ENCODE measurements at regions not wholly inside any gene's neighbourhood (a gene's known extent, or its start where the extent isn't known, plus 50 kb on each side); places are given as distances from the start of the nearest gene placed in this dataset.
"Not testable (repeated sequence)": the region's sequence is repeated elsewhere in the genome, so short reads cannot be mapped to it uniquely, and the experiment has no call there.

DNA sequence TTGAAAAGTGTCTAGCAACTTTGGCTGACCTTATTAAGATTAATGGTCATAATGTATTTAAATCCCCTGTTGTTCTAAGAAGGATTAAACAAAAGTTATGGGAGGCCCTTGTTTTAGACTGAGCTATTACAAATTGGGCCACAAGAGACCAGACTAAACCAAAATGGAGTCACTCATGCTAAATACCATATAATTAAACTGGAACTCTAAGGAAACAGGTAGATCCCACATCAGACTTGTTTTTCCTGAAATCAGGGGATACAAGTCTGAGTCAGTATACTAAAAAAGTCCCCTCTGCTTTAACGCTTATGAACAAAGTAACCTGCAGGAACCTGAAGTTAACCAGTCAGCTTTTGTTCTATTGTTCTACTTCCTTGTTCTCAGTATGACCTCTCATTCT lies 305.9 kb upstream of the SGCG start:
- no peak for DNase-seq (ENCODE audit: low read depth)

DNA sequence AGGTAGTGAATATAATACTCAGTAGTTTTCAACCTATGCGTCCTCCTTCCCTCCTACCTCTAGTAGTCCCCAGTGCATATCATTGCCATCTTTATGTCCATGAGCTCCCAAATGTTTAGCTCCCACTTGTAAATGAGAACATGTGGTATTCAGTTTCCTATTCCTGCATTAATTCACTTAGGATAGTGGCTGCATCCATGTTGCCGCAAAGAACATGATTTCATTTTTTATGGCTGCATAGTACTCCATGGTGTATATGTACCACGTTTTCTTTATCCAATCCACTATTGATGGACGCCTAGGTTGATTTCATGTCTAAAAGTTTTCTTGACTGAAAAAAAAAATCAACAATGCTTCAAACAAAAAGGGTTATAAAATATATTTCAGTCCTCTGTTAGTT lies 303.4 kb upstream of the SGCG start:
- DNase-seq (ENCODE audit: low read depth): no peak

DNA sequence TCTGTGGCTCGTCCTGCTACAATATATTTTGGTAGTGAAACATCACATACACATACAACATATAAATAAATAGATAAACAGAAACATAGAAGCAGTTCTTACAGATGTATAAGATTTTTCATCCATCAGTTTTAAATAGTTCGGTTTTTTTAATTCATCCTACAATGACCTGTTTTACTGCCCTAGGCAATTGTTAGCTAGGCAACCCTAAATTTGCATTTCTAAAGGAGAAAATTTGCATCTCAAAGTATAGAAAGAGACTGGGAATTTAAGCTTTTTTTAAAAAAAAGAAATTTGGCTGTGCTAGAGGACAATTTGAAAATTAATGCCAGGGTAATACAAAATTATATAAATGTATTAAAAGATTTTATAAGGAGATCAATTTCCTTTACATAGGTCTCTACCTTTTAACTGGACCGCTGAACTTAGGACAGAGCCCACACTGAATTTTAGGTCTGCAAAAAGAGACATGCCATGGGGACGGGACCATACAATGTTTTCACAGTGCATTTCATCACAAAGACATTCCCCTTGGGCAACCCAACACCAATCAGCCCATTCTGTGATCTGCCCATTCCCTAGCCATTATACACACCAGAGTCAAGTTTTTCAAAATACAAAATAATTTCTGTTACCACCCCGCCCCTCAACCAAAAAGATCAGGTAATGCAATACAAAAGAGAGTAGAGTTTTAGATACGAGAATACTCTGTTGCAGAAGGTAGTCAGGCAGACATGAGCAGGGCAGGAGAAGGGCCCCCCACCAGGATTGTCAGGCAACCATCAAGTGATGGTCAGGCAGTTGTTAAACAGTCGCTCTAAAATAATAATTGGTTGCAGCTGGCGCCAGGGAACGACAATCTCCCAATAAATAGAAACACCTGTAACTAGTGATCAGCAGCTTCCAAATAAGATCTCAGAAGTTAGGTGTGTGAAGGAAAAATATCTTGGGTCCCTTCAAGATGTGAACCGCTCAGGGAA lies 299.7 kb upstream of the SGCG start:
- DNase-seq (ENCODE audit: low read depth): no peak

DNA sequence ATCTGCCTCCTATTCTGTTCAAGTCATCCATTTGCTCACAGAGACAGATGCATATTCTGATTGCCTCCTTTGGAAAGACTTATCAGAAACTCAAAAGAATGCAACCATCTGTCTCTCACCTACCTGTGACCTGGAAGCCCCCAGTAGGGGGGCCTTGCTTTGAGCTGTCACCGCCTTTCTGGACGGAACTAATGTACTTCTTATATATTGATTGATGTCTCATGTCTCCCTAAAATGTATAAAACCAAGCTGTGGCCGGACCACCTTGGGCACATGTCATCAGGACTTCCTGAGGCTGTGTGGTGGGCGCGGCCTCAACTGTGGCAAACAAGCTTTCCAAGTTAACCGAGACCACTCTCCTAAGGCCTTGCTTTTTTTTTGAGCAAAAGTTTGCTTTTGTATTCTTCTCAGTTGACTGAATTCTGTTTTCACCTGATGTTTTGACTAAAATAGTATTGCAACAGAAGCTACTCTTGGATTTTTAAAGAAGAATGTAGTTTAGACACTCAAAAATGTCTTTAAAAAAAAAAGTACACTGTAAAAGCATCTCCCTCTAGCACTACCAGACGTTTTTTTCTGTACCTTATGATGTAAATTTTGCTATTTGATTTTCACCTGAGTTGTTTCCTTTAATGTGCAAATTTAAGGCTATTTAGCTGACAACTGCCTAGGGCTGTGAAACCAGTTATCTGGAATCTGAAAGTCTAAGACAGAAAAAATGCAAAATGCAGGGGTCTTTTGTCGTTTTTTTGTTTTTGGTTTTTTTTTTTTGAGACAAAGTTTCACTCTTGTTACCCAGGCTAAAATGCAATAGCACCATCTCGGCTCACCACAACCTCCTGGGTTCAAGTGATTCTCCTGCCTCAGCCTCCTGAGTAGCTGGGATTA lies 298.8 kb upstream of the SGCG start:
- DNase-seq (ENCODE audit: low read depth): not testable (repeated sequence)

DNA sequence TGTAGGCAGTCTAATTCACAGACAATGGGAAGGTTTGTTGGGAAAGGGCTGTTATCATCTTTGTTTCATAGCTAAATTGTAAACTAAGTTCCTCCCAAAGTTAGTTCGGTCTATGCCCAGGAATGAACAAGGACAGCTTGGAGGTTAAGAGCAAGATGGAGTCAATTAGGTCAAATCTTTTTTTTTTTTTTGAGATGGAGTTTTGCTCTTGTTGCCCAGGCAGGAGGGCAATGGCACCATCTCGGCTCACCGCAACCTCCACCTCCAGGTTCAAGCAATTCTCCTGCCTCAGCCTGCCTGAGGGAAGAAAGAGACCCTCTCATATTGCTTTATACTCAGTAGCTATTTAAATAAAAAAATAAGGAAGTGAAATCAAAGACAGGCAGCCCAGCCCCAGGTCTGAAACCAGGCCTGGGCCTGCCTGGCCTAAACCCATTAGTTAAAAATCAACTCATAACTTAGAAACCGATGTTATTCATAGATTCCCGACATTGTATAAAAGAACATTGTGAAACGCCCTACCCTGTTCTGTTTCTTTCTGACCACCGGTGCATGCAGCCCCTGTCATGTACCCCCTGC lies 297.4 kb upstream of the SGCG start:
- no peak for DNase-seq (ENCODE audit: low read depth)

DNA sequence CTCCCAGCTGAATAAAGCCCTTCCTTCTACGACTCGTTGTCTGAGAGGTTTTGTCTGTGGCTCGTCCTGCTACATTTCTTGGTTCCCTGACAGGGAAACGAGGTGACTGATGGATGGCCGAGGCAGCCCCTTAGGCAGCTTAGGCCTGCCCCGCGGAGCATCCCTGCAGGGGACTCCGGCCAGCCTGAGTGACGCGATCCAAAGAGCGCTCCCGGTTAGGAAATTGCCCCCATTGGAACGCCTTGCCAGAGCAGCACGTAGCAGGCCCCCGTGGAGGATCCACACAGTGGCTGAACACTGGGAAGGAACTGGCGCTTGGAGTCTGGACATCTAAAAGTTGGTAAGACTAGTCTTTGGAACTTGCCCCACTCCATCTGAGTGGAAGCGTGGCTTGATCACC lies 296.8 kb upstream of the SGCG start:
- DNase-seq (ENCODE audit: low read depth): no peak

DNA sequence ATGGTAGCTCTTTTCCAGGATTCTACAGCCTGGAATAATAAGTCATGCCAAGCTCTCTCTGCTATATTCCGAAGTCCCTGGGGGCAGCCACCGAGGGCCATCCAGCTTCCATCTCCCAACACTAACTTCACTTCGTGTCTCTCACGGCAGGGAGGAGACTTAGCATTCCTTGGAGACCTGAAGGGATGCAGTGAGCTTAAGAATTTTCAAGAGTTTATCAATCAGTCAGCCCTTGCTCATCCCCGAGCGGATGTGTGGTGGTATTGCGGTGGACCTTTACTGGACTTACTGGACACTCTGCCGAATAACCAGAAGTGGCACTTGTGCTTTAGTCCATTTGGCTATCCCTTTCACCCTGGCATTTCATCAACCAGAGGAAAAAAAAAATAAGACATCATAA lies 294.7 kb upstream of the SGCG start:
- DNase-seq (ENCODE audit: low read depth): not testable (repeated sequence)

DNA sequence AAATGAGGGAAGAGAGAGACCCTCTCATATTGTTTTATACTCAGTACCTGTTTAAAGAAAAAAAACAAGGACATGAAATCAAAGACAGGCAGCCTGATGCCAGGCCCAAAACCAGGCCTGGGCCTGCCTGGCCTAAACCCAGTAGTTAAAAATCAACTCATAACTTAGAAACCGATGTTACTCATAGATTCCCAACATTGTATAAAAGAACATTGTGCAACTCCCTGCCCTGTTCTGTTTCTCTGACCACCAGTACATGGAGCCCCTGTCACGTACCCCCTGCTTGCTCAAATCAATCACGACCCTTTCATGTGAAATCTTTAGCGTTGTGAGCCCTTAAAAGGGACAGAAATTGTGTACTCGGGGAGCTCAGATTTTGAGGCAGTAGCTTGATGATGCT lies 291.4 kb upstream of the SGCG start:
- not testable (repeated sequence) for DNase-seq (ENCODE audit: low read depth)

DNA sequence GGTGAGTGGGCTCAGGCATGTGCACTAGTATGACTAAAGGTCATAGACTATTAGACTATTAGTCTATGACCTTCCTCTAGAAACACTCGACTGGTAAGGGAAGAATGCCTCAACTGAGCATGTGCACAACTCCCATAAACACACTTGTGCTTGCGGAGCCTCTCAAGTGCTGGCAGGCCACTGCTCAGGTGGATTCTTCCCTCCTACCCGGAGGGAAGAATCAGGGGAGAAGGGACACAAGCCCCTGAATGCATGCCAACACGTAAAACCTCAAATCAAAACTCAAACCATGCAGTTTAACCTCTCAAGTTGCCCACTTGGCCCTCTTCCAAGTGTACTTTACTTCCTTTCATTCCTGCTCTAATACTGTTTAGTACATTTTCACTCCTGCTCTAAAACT lies 287.6 kb upstream of the SGCG start:
- no peak for DNase-seq (ENCODE audit: low read depth)

DNA sequence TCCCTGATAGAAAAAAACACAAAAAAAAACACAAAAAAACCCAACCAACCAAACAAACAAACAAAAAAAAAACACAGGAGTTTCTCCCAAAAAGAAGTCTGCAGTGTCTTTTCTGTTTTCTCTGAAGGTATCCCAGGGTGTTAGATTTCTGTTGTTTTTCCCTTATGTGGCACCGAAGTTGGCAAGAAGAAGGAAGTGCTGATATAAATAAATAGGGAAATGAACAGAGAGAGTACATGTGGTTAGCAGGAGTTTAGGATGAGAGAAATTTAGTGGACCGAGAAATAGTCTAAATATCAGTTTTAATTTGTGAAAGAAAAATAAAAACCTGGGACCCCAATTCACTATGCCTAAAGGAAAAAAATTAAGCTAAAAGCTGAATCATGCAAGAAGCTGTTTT lies 287.0 kb upstream of the SGCG start:
- DNase-seq (ENCODE audit: low read depth): no peak

DNA sequence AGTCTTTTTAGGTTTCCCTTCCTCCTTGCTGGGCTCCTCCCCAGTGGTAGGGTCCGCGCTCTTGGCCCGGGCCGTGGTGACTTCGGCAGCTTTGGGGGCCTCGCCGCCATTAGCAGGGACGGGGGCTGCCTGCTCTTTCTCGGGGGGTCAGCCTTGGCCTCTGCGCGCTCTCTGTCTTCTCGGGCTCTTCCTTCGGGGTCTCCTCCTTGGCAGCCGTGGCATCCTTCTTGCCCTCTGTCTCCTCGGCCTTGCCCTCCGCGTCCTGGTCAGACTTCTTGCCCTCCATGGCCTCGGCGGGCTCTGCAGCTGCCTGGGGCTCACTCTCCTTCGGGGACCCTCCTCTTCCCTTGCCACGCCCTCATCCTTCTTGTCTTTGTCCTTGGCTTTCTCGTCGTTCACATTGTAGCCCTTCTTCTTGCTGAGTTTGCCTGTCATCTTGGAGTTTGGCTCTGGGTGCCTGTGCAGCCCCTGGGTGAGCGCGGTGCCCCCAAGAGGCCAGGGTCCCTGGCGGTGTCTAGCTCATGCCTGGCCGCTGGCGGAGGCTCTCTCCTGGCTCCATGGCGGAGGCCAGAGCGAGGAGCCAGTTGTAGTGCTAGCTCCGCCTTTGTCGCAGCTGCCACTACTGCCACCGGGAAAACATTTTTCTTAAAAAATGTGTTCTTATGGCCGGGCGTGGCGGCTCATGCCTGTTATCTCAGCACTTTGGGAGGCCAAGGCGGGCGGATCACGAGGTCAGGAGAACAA lies 283.0 kb upstream of the SGCG start:
- DNase-seq (ENCODE audit: low read depth): no peak

DNA sequence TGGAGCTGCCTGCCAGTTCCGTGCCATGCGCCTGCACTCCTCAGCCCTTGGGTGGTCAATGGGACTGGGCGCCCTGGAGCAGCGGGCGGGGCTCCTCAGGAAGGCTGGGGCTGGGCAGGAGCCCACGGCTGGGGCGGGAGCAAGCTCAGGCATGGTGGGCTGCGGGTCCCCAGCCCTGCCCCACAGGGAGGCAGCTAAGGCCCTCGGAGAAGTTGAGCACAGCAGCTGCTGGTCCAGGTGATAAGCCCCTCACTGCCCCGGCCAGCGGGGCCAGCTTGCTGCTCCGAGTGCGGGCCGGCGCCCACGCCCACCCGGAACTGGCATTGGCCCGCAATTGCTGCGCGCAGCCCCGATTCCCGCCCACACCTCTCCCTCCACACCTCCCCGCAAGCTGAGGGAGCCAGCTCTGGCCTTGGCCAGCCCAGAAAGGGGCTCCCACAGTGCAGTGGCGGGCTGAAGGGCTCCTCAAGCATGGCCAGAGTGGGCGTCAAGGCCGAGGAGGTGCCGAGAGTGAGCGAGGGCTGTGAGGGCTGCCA lies 280.3 kb upstream of the SGCG start:
- DNase-seq (ENCODE audit: low read depth): not testable (repeated sequence)

DNA sequence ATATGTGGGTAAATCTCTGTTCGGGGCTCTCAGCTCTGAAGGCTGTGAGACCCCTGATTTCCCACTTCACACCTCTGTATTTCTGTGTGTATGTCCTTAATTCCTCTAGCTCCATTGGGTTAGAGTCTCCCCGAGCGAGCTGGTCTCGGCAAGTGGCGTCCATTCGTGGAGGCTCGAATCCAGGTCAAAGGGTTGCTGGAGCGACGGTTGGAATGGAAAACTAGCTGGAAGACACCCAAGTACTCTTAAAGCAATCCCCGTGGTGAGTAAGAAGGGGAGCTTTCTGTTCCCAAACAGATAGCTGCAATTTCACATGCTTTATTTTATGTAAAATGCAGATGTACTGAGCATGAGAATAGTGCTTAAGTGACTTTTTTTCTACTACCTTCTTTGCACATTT lies 277.5 kb upstream of the SGCG start:
- no peak for DNase-seq (ENCODE audit: low read depth)

DNA sequence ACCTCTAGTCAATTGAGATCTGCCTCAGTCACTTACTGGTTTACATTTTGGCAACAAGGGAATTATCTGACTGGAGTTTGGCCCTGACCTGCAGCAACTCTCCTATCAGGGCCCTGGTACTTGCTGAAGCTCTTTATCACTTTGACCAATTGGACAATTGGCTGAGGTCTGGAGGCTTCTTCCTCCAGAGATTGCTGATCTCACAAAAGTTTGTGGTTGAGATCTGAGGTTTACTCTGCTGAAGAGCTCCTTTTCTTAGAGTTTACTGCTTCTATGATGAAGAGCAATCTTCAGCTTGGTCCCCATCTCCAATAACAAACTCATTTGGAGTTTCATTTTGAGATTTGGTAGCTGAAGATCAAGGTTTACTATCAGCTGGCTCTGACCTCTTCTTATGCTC lies 276.9 kb upstream of the SGCG start:
- no peak for DNase-seq (ENCODE audit: low read depth)

DNA sequence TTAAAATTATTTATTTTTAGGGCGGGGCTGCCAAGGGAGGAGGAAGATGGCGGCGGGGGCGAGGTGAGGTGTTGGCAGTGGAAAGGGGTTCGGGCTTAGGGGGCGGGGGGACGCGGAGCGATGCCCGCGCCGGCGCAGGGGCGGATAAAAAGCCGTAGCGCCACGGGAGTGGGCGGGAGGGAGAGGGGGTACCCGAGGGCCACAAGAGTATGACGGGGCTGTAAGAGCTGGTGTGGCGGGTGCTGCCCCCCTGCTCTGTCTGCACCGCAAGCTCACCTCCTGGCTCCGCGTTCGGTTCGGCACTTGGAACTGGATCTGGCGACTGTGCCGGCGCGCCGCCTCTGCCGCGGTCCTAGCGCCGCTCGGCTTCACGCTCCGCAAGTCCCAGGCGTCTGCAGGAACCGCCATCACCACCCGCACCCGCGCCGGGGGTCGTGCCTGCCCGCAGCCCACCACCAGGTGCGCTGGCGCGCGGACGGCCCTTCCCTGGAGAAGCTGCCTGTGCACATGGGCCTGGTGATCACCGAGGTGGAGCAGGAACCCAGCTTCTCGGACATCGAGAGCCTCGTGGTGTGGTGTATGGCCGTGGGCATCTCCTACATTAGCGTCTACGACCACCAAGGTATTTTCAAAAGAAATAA lies 265.2 kb upstream of the SGCG start:
- no peak for DNase-seq (ENCODE audit: low read depth)

DNA sequence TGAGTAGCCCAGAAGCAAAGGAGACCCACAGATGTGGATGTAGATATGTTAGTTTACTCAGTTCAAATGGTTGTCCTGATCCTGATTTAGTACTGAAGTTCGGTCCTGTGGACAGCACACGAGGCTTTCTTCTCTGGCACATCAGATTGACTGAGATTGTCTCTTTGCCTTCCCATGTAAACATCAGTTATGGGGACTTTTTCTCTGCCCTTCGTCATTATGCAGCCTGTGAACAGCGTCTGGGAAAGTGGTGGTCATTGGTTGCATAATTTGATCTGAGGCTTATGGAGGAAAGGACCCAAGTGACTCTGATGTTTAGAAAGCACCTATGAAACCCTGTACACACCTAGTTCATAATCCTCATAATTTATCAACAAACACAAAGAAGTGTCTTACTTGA lies 264.5 kb upstream of the SGCG start:
- not testable (repeated sequence) for DNase-seq (ENCODE audit: low read depth)

DNA sequence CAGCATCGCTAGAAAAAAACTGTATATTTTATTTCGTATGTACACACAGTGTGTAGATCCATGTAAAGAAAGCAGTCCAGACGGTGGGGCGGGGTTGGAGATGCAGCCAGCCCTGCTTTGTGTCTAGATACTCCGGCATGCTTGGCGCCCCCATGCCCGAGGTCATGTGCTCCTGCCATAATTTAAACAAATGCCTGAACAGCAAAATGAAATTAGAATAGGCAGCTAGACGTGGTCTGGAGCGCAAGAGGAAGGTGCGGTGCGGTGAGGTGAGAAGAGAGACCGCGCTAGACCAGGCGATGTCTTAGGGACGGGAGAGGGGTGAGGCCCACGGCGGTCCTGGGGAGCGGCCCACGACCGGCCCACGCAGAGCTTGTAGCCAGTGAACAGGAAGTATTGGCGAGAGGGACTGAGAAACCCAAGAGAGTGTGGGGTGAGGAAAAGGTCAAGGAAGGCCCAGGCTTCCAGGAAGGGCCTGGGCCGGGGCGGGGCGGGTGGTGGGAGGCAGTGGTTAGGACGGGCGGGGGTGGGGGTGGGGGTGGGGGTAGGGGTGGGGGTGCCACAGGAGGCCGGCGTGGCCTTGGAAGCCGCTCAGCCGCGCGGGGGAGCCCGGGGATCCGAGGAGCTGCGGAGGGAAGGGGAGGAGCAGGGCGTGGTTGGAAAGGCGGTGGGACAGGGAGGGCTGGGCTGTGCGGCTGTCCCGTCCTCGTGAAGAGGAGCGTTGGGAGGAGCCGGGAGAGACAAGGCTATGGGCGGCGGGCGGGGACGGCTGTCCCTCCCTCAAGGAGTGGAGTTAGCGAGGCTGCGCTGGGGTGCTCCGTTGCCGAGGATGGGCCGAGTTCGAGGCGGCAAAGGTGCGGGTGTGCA lies 254.7 kb upstream of the SGCG start:
- DNase-seq (ENCODE audit: low read depth): no peak

DNA sequence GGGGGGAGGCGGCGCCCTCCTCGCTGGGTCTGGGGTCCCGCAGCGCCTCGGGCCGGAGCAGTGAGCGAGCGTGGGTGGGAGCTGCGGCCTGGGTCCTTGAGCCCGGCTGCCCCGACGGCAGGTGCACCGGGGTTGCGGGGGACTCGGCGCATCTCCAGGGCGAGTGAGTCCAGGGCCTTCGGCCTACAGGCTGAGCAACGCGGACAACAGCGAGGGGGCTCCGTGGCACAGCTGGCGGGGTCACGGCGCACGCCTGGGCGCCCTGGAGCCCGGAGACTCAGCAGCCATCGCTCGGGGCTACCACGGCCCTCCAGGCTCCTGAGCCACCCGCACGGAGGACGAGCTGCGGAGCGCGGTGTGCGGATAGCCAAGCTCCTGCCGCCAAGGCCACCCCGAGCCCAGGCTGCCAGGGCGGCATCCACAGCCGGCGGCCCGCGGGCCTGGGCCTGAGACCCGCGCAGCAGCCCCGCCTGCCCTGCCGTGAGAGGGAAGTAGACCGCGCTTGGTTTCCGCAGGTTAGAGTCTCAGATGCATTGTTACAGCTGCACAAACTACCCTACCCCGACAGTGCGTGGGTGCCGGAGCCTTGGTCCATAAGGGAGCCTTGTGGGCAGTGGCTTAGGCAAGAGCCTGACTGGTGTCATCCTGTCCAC lies 253.9 kb upstream of the SGCG start:
- DNase-seq (ENCODE audit: low read depth): no peak

DNA sequence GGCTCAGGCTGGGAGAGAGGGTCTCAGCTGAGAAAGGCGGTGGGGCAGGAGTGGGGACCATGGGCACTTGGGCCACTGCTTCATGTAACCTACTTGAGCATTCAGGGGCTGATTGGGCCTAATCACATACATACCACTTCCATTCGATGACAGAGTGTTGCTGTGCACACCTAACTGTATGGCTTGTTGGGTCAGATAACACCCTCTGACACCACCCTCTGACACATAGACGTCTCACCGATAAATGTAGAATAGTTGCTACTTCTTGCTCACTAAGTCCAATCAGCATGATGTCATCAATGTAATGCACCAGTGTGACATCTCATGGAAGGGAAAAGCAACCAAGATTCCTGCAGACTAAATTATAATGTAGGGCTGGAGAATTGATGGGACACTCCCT lies 252.9 kb upstream of the SGCG start:
- DNase-seq (ENCODE audit: low read depth): not testable (repeated sequence)
